GM12878 (cell line): ENCODE measurements at regions not wholly inside any gene's neighbourhood (a gene's known extent, or its start where the extent isn't known, plus 50 kb on each side); places are given as distances from the start of the nearest gene placed in this dataset.

Source experiments
- BCLAF1 ChIP-seq: fragments of 450-650 bp; IDR thresholded peaks from 2 replicates; pipeline ENCODE4 v1.6.1; 2017; ENCODE audit warnings: antibody characterized with exemption, mild to moderate bottlenecking, moderate library complexity
- BMI1 ChIP-seq: fragments of 450-650 bp; IDR thresholded peaks from 2 replicates; pipeline ENCODE4 v1.6.1; 2016; ENCODE audit warnings: mild to moderate bottlenecking, moderate library complexity, borderline replicate concordance
- CBX5 ChIP-seq: sonication (generic); IDR thresholded peaks from 2 replicates; pipeline ENCODE4 v1.6.1; 2016; ENCODE audit warnings: low read depth, moderate library complexity, mild to moderate bottlenecking, inconsistent platforms
- DPF2 ChIP-seq: fragments of 450-650 bp; IDR thresholded peaks from 2 replicates; pipeline ENCODE4 v1.6.1; 2017; ENCODE audit warnings: mild to moderate bottlenecking
- E2F8 ChIP-seq: fragments of 450-650 bp; IDR thresholded peaks from 2 replicates; pipeline ENCODE4 v1.6.1; 2018; ENCODE audit warnings: mild to moderate bottlenecking, low read depth, moderate library complexity; ENCODE audit not compliant: partially characterized antibody
- ELK1 ChIP-seq: IDR thresholded peaks from 2 replicates; pipeline ENCODE4 v1.6.1; 2012; ENCODE audit warnings: low read depth, low read length, improper control_type of control experiment
- FOXK2 ChIP-seq: fragments of 450-650 bp; IDR thresholded peaks from 2 replicates; pipeline ENCODE4 v1.6.1; 2017; ENCODE audit warnings: mild to moderate bottlenecking, moderate library complexity
- IRF4 ChIP-seq: IDR thresholded peaks from 2 replicates; pipeline ENCODE4 v1.6.1; 2011; ENCODE audit warnings: low read depth, low read length
- KDM1A ChIP-seq: fragments of 200-600 bp; sonication (generic); IDR thresholded peaks from 2 replicates; pipeline ENCODE4 v1.6.1; 2016; ENCODE audit warnings: borderline replicate concordance
- NBN ChIP-seq: fragments of 450-650 bp; IDR thresholded peaks from 2 replicates; pipeline ENCODE4 v1.6.1; 2016
- NFIC ChIP-seq: IDR thresholded peaks from 2 replicates; pipeline ENCODE4 v1.6.1; 2012; ENCODE audit warnings: low read depth, mild to moderate bottlenecking, inconsistent platforms, low read length, moderate library complexity
- NFYB ChIP-seq: IDR thresholded peaks from 2 replicates; pipeline ENCODE4 v1.6.1; 2011; ENCODE audit warnings: low read depth, mild to moderate bottlenecking, low read length, improper control_type of control experiment, moderate library complexity; ENCODE audit not compliant: insufficient read depth
- NR2C2 ChIP-seq: IDR thresholded peaks from 2 replicates; pipeline ENCODE4 v1.6.1; 2011; ENCODE audit warnings: borderline replicate concordance, low read depth; ENCODE audit not compliant: control insufficient read depth, insufficient read length
- NRF1 ChIP-seq: conservative IDR thresholded peaks from 2 replicates; pipeline ENCODE4 v1.6.1; 2011; ENCODE audit warnings: mild to moderate bottlenecking, low read depth, low read length, improper control_type of control experiment
- PAX5 ChIP-seq: IDR thresholded peaks from 2 replicates; pipeline ENCODE4 v1.6.1; 2011; ENCODE audit warnings: low read depth, low read length, borderline replicate concordance
- PKNOX1 ChIP-seq: fragments of 450-650 bp; IDR thresholded peaks from 2 replicates; pipeline ENCODE4 v1.6.1; 2016; ENCODE audit warnings: mild to moderate bottlenecking
- PML ChIP-seq: IDR thresholded peaks from 2 replicates; pipeline ENCODE4 v1.6.1; 2012; ENCODE audit warnings: low read length, inconsistent platforms
- POLR2AphosphoS2 ChIP-seq: IDR thresholded peaks from 2 replicates; pipeline ENCODE4 v1.6.1; 2011; ENCODE audit warnings: low read depth, mild to moderate bottlenecking, low read length, improper control_type of control experiment, moderate library complexity
- RELA ChIP-seq: fragments of 450-650 bp; IDR thresholded peaks from 2 replicates; pipeline ENCODE4 v1.8.0; 2014; ENCODE audit warnings: borderline replicate concordance; ENCODE audit not compliant: partially characterized antibody
- SREBF2 ChIP-seq: IDR thresholded peaks from 2 replicates; pipeline ENCODE4 v1.6.1; 2012; ENCODE audit warnings: mild to moderate bottlenecking, low read length
- STAT1 ChIP-seq: fragments of 450-650 bp; conservative IDR thresholded peaks from 2 replicates; pipeline ENCODE4 v1.6.1; 2014; ENCODE audit warnings: antibody characterized with exemption, mild to moderate bottlenecking
- TARDBP ChIP-seq: IDR thresholded peaks from 2 replicates; pipeline ENCODE4 v1.6.1; 2016; ENCODE audit warnings: borderline replicate concordance
- TBL1XR1 ChIP-seq: IDR thresholded peaks from 2 replicates; pipeline ENCODE4 v1.6.1; 2012; ENCODE audit warnings: low read depth, low read length, improper control_type of control experiment
- TCF3 ChIP-seq: IDR thresholded peaks from 2 replicates; pipeline ENCODE4 v1.6.1; 2012; ENCODE audit warnings: low read depth, mild to moderate bottlenecking, low read length, borderline replicate concordance; ENCODE audit not compliant: insufficient read depth
- ZNF384 ChIP-seq: IDR thresholded peaks from 2 replicates; pipeline ENCODE4 v1.6.1; 2012; ENCODE audit warnings: low read depth, mild to moderate bottlenecking, low read length, improper control_type of control experiment, borderline replicate concordance
- ZZZ3 ChIP-seq: IDR thresholded peaks from 2 replicates; pipeline ENCODE4 v1.6.1; 2011; ENCODE audit warnings: low read depth; ENCODE audit not compliant: control insufficient read depth, insufficient read length

- TF ChIP-seq NFYB, result no peak
- TF ChIP-seq TBL1XR1, result no peak
- TF ChIP-seq NR2C2, result no peak
- no peak for TF ChIP-seq IRF4
- TF ChIP-seq PAX5, result peak; percentile 56
- no peak for TF ChIP-seq BCLAF1
- 0 out of 2 replicates have a peak, but pooled peaks have one; percentile 19 for TF ChIP-seq PKNOX1
- 0 out of 2 replicates have a peak, but pooled peaks have one; percentile 54 for TF ChIP-seq STAT1
- no peak; the same call in 1 of the 2 replicates for TF ChIP-seq TARDBP
- no peak for TF ChIP-seq POLR2AphosphoS2
- TF ChIP-seq CBX5, result 0 out of 2 replicates have a peak, but pooled peaks have one; percentile 34
- no peak for TF ChIP-seq PML
- no peak for TF ChIP-seq RELA
- no peak for TF ChIP-seq FOXK2
- TF ChIP-seq ZZZ3, result no peak
- TF ChIP-seq NFIC, result no peak
- no peak for TF ChIP-seq ZNF384
- TF ChIP-seq BMI1, result no peak
- no peak for TF ChIP-seq ELK1
- TF ChIP-seq DPF2, result peak; percentile 69
- TF ChIP-seq TCF3, result no peak
- no peak for TF ChIP-seq E2F8
- no peak for TF ChIP-seq SREBF2
- no peak for TF ChIP-seq KDM1A
- TF ChIP-seq NBN, result peak; percentile 80
- TF ChIP-seq NRF1, result no peak
Measured at GRCh38 chr1:161440312-161440894, 64.9 kb upstream of the FCGR2A start (continued).
